Motor neuron (in vitro differentiated cells): ENCODE measurements at regions not wholly inside any gene's neighbourhood (a gene's known extent, or its start where the extent isn't known, plus 50 kb on each side); places are given as distances from the start of the nearest gene placed in this dataset.

Experiments used
- ATAC-seq, 8 experiments: fragments of 200-7000 bp; cut with Tn5 transposase; replicated peaks in 6 of 8; 2 replicates each; pipeline ENCODE4 v1.8.0; 2021; ENCODE audit warnings: mild to moderate bottlenecking in 8 of 8, moderate library complexity in 8 of 8
- H3K27ac ChIP-seq, 2 donors: fragments of 250-450 bp; sonication (Bioruptor Pico); 2 replicates each; pipeline ENCODE4 v1.9.0; 2021; ENCODE audit warnings: antibody characterized with exemption in 2 of 2, mild to moderate bottlenecking in 2 of 2, moderate library complexity in 1 of 2
- H3K4me1 ChIP-seq, 2 donors: fragments of 250-450 bp; sonication (Bioruptor Pico); replicated peaks in 1 of 2; 2 replicates each; pipeline ENCODE4 v1.6.1; 2021; ENCODE audit warnings: antibody characterized with exemption in 2 of 2, mild to moderate bottlenecking in 2 of 2, moderate library complexity in 1 of 2
- H3K4me3 ChIP-seq, 5 donors: fragments of 250-450 bp; sonication (Bioruptor Pico); 2 replicates each; pipeline ENCODE4 v1.9.0; 2021; ENCODE audit warnings: antibody characterized with exemption in 5 of 5, mild to moderate bottlenecking in 5 of 5, moderate library complexity in 4 of 5
- WGBS, 10 experiments: fragments of 450-650 bp; shearing (Covaris generic); methylation state at CpG; one replicate each; pipeline ENCODE4 v1.0.0; 2022; 5-methylcytosine and 5-hydroxymethylcytosine counted together
- in situ Hi-C, 9 experiments: fragments of 400-800 bp; cut with MboI; loops; one replicate each; pipeline ENCODE4 v1.15.0; 2021; ENCODE audit warnings: low sequenced_read_pairs in 9 of 9, low pct_unique_long_range_greater_than_20kb in 2 of 9; ENCODE audit not compliant: unreplicated experiment in 9 of 9

GRCh38 chr5:23332650-23333251 lies 174.7 kb upstream of the PRDM9 start:
- WGBS, 10 experiments = 0 to 50% (median 11%) methylated on average over 1 of the region's 1 CpG; no CpG with 5 or more reads in 3 of the 10 experiments
- H3K27ac ChIP-seq = no peak overlapping the region
- H3K4me1 ChIP-seq = no peaks in the 10 kb centered on the region
- no peak for ATAC-seq
- in situ Hi-C loops = no loop called here
- no peak overlapping the region for H3K4me3 ChIP-seq

GRCh38 chr5:23330726-23331125 lies 176.7 kb upstream of the PRDM9 start:
- Histone ChIP-seq H3K4me1 (no peaks in the 10 kb centered on the region), H3K27ac (no peak overlapping the region), H3K4me3 (no peak overlapping the region)
- ATAC-seq = no peak
- in situ Hi-C loops = no loop called here
- 6 to 92% (median 64%) methylated on average over 2 to 3 of the region's 3 CpGs for WGBS, 10 experiments

GRCh38 chr5:23319901-23320300 lies 187.5 kb upstream of the PRDM9 start:
- Histone ChIP-seq H3K4me1 (no peaks in the 10 kb centered on the region), H3K4me3 (no peak overlapping the region), H3K27ac (no peak overlapping the region)
- in situ Hi-C loops = no loop called here
- ATAC-seq = no peak
- WGBS, 10 experiments = 17 to 100% (median 91%) methylated on average over 1 to 3 of the region's 3 CpGs

GRCh38 chr5:23318960-23319359 lies 188.4 kb upstream of the PRDM9 start:
- H3K4me1 ChIP-seq = no peaks in the 10 kb centered on the region
- 0 to 100% (median 90%) methylated on average over 1 to 2 of the region's 2 CpGs; no CpG with 5 or more reads in 1 of the 10 experiments for WGBS, 10 experiments
- no peak overlapping the region for H3K4me3 ChIP-seq
- in situ Hi-C loops = no loop called here
- H3K27ac ChIP-seq = no peak overlapping the region
- ATAC-seq = no peak

GRCh38 chr5:23318166-23318565 lies 189.2 kb upstream of the PRDM9 start:
- no peak overlapping the region for H3K4me3 ChIP-seq
- no peak for ATAC-seq
- 40 to 100% (median 86%) methylated on average over 1 of the region's 1 CpG; no CpG with 5 or more reads in 3 of the 10 experiments for WGBS, 10 experiments
- no peaks in the 10 kb centered on the region for H3K4me1 ChIP-seq
- no peak overlapping the region for H3K27ac ChIP-seq
- in situ Hi-C loops = no loop called here

- in situ Hi-C loops = no loop called here
- no peak overlapping the region for H3K27ac ChIP-seq
- 0 to 70% (median 20%) methylated on average over 1 of the region's 1 CpG; no CpG with 5 or more reads in 3 of the 10 experiments for WGBS, 10 experiments
- no peak for ATAC-seq
- H3K4me1 ChIP-seq = no peaks in the 10 kb centered on the region
- H3K4me3 ChIP-seq = no peak overlapping the region
Observed at GRCh38 chr5:23316060-23316591, 191.3 kb upstream of the PRDM9 start.

GRCh38 chr5:23314827-23315226 lies 192.6 kb upstream of the PRDM9 start:
- Histone ChIP-seq H3K4me3 (no peak overlapping the region), H3K27ac (no peak overlapping the region), H3K4me1 (no peaks in the 10 kb centered on the region)
- in situ Hi-C loops = no loop called here
- ATAC-seq = no peak
- 8 to 92% (median 80%) methylated on average over 1 to 3 of the region's 3 CpGs; no CpG with 5 or more reads in 3 of the 10 experiments for WGBS, 10 experiments

GRCh38 chr5:23305055-23305454 lies 202.4 kb upstream of the PRDM9 start:
- in situ Hi-C loops = no loop called here
- no peak overlapping the region for H3K4me3 ChIP-seq
- WGBS, 10 experiments = 20 to 94% (median 88%) methylated on average over 1 to 4 of the region's 13 CpGs; no CpG with 5 or more reads in 7 of the 10 experiments
- no peak overlapping the region for H3K27ac ChIP-seq
- ATAC-seq = no peak
- H3K4me1 ChIP-seq = no peaks in the 10 kb centered on the region

GRCh38 chr5:23303836-23304235 lies 203.6 kb upstream of the PRDM9 start:
- ATAC-seq = no peak
- Histone ChIP-seq H3K4me1 (no peaks in the 10 kb centered on the region), H3K4me3 (no peak overlapping the region), H3K27ac (no peak overlapping the region)
- 50 to 100% (median 85%) methylated on average over 1 to 13 of the region's 18 CpGs for WGBS, 10 experiments
- in situ Hi-C loops = no loop called here

- 0 to 90% (median 48%) methylated on average over 2 to 6 of the region's 6 CpGs; no CpG with 5 or more reads in 3 of the 10 experiments for WGBS, 10 experiments
- no peaks in the 10 kb centered on the region for H3K4me1 ChIP-seq
- H3K27ac ChIP-seq = no peak overlapping the region
- in situ Hi-C loops = no loop called here
- no peak overlapping the region for H3K4me3 ChIP-seq
- no peak for ATAC-seq
Observed at GRCh38 chr5:23303435-23303834, 204.0 kb upstream of the PRDM9 start.

GRCh38 chr5:23302438-23302837 lies 205.0 kb upstream of the PRDM9 start:
- Histone ChIP-seq H3K4me3 (no peak overlapping the region), H3K4me1 (no peaks in the 10 kb centered on the region), H3K27ac (no peak overlapping the region)
- in situ Hi-C loops = no loop called here
- WGBS, 10 experiments = 100% methylated on average over 1 of the region's 1 CpG; no CpG with 5 or more reads in 8 of the 10 experiments
- ATAC-seq = no peak

- Histone ChIP-seq H3K27ac (no peak overlapping the region), H3K4me3 (no peak overlapping the region), H3K4me1 (peaks cover 0 to 6% of the 10 kb centered on the region in 2 donors)
- 0 to 100% (median 66%) methylated on average over 1 to 2 of the region's 2 CpGs; no CpG with 5 or more reads in 2 of the 10 experiments for WGBS, 10 experiments
- no peak for ATAC-seq
- in situ Hi-C loops = no loop called here
Observed at GRCh38 chr5:23289162-23289561, 218.2 kb upstream of the PRDM9 start.

- peaks cover 0 to 6% of the 10 kb centered on the region in 2 donors for H3K4me1 ChIP-seq
- no peak overlapping the region for H3K27ac ChIP-seq
- no peak for ATAC-seq
- in situ Hi-C loops = no loop called here
- H3K4me3 ChIP-seq = no peak overlapping the region
- 13 to 80% (median 54%) methylated on average over 1 to 2 of the region's 2 CpGs; no CpG with 5 or more reads in 2 of the 10 experiments for WGBS, 10 experiments
Observed at GRCh38 chr5:23284656-23285055, 222.8 kb upstream of the PRDM9 start.

- H3K4me3 ChIP-seq = no peak overlapping the region
- in situ Hi-C loops = no loop called here
- WGBS, 10 experiments = 5 to 100% (median 54%) methylated on average over 1 to 3 of the region's 3 CpGs; no CpG with 5 or more reads in 2 of the 10 experiments
- ATAC-seq = no peak
- no peaks in the 10 kb centered on the region for H3K4me1 ChIP-seq
- H3K27ac ChIP-seq = no peak overlapping the region
Observed at GRCh38 chr5:23274171-23274570, 233.2 kb upstream of the PRDM9 start.
